Dermis blood vessel endothelial cell (primary cell): ENCODE measurements at regions not wholly inside any gene's neighbourhood (a gene's known extent, or its start where the extent isn't known, plus 50 kb on each side); places are given as distances from the start of the nearest gene placed in this dataset.

Source experiments
- DNase-seq: peaks from one replicate; pipeline ENCODE4 v3.0.0; 2010

DNA sequence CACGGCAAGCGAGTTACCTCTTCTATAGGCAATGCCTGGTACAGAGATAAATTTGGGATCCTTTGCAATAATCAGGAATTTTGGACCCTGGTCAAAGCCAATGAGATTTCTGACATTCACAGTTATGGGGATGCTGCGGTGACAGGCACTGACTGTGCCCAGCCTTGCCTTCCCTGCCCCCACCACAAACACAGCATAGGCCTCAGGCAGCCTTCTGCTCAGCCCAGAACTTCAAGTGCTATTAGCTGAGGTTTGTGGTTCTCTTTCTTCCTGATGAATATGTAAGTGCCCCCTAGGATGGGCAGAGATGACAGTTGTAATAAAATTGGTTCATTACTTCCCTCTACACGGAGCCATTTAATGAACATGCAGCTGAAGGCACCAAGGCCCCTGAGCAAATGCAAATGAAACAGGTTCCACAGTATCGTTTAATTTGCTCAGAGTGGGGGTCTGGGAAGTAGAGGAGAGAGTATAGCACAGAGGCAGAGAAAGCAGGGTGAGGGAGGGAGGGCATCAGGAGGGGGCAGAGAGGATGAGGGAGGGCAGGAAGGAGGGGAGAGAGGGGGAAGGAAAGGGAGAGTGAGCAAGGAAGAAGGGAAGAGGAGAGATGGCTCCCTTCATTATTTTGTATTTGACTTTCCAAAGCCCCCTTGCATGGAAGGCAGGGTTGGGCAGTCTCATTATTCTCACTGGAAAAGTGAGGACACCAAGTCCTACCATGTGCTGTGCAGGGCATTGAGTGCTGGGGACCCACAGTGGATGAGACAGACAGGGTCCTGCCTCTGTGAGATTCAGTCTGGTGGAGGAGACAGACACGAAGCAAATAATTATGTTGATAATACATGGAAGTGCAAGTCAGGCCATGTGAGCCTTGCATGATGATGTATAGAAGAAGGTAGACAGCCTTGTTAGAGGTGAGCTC lies 513.0 kb downstream of the PTPRU start:
- DNase-seq, result no peak

DNA sequence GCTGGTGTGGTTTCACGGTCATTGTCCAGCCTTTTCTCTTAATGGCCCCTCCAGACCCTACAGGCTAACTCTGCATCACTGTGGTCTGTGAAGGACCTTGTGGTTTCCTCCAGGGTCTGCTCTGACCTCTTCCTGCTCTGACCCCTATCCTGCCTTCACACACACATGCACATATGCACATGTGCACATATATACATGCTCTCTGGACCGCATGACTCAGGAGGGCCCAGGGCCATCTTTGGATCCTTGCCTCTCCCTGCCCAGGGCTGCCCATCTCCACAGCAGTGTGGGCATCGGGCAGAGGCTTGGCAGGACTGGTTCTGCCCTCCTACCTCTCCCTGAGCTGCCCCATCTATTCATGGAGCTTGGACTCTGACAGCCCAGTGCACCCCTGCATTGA lies 510.9 kb downstream of the PTPRU start:
- DNase-seq, result no peak

DNA sequence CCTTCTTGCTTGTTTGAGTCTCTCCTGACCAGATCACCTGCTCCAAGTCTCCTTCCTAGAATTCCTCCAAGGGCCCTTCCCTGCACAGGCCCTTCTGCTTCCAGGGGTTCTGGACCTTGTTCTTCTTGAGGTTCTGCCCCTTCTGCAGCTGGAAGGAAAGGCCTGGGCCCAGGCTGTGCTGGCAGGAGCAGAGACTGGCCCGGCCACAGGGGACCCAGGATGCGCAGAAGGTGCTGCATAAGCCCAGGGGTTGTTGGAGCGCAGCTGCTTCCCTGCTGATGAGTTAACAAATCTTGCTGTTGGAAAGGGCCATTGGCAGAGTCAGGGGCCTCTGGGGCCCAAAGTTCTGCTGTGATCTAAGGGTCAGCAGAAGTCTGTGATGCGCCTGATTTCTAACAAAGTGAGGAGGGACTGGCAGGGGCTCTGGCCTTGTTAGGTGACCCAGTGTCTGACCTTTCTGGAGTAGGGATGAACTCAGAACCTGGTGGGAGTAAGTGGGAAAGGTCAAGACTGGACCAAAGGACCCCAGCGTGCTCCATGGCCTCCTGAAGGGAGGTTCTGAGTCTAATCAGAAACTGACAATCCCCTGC lies 509.8 kb downstream of the PTPRU start:
- no peak for DNase-seq

DNA sequence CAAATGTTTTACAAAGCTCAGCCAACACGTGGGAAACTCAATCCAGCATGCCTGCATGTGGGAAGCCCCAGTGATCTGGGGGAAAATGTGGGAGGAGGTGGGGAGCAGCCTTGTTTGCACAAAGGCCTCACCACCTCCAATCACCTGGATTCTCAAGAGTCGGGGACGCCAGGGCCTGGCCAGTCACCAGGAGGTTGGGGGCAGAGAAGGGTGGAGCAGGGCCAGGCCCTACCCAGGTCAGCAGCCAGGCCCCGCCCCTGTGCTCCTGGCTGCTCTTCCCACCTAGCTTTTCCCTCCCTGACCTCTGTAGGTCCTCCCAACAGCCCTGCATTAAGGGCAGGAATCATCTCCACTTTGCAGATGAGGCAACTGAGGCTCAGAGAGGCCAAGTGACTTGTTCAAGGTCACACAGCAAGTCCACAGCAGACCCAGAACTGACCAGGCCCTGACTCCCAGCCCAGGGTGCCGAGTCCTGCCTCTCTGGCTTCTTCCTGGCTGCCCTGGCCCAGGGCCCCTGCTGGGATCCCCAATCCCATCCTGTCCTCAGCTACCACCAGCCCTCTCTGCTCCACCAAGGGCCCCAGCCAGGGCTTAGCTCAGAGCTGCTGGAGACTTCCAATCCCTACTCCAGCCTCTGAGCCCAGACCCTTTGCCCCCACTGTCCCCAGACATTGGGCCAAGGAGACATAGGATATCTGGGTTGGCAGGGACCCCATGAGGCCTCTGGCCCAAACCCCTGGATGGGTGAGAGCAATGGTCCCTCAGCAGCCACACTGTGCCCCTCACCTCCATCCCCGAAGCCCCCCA lies 508.6 kb downstream of the PTPRU start:
- no peak for DNase-seq

DNA sequence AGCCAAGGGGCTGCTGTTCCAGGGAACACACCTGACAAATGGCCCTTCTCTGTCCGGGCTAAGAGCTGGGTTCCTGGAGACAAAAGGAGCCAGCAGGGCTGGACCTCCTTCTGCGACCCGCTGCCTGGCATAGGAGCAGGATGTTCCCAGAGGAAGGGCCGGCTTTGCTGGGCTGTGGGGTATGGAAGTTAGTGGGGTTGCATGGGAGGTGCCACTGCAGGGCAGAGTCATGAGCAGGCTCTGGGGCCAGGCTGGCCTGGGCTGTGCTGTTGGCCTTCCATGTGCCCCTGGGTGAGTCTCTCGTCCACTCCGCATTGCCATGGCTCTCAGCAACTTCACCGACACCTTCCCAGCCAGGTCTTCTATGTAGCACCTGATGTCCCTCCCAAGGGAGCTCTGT lies 507.6 kb downstream of the PTPRU start:
- DNase-seq, result no peak

DNA sequence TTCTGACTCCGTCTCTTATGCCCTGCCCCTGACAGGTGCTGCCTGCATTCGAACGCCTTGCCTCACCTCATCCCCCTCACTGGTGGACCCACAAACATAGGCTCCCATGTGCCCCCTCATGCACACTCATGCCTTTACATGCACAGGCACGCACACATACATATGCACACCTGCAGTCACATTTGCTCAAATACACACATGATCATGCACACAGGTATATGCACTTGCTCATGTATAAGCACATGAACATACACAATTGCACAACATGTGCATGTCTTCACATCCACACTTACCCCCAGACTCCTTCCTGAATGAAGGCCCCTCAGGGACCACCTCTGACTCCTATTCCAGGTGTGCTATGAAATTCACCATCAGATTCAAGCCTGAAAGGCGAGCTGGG lies 506.9 kb downstream of the PTPRU start:
- no peak for DNase-seq

DNA sequence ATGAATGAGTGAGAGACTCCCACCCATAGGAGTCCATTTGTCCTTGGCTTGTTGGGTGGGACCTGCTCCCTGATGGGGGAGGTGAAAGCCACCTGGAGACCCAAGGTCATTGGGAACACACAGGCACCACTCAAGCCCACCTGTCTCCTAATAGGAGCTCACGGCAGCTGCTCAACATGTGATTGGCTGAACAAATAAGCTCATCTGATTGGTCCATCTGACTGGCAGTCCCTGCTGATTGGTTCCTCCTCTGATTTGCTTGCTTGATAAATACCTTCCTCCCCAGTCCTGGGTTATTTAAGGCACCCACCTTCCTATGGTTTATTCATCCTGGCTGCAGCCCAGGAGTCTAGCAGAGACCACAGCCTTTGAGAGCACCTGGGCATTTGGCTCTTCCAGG lies 502.9 kb downstream of the PTPRU start:
- no peak for DNase-seq

DNA sequence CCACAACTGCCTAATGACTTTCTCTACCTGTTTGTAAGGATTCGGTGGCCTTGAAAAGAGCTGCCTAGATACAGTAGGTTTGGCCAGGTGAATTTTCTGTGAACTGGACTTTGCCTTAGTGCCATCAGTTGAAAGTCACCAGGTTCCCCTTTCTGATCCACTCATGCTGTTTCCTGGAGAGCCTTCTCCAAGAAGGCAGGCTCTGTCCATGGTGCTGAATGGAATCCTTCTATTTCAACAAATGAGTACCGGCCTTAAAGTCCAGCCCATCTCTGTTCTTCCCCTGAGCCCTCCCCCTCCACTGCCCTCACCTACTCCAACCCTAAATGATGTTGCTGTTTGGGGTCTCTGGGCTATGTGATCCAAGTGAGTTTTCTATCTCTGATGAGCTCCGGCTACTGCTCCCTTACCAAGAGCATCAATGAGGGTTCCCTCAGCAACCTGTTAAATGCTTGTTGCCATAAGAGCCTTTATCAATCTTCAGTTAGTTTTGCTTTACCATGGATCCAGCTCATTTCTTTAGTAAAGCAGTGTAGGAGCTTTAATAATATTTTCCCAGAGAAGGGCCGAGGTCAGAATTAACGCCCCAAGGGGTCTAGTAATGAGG lies 500.4 kb downstream of the PTPRU start:
- DNase-seq, result peak; percentile 80

DNA sequence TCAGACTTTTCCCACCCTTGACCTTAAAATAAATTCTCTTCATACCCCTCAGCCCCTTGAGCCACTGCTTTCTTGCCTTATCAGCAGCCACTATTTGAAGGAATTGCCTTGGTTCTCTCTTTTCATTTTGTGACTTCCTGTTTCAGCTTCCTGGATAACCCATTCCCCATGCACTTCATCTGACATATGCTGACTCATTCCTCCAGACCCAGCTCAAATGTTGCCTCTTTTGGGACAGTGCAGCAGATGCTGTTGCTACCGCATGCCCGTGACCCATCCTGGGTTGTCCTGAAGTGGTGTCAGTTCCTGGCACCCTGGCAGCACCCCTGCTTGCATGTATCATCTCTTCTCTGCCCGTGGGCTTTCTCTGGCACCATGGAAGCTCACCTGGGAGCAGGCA lies 496.1 kb downstream of the PTPRU start:
- DNase-seq, result no peak

DNA sequence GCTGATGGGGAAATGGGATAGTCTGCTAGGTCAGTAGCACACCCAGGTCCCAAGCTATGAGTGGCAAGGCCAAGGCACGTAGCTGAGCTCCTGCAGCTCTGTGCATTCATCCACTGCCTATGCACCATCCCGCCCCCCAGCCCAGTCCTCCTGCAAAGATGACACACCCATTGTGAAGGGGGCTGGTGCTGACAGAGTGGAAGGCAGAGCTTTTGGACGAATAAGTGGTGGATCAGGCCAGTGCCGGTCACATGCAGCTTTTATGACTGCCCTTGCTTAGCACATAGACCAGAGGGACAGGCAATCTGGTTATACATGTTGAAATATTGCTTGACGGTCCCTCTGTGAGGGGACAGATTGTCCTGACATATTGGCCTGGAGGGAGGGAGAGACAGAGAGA lies 494.3 kb downstream of the PTPRU start:
- no peak for DNase-seq

DNA sequence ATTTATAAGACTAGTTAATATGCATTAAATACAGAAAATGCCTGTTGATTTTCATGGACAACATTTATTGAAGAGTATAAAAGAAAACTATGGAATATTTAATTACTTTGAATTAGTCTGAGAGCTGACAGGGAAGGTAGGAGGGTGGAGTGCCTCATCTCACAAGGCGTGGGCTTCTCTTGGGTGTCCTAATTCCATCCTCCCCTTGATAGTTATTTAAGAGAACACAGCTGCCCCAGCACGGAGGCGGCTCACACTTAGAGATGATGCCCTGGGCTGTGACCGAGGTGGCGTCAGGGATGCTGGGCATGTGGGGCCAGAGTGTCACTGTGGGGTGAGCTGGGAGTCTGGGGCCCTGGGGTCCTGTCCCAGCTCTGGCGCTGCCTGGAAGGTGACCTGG lies 493.0 kb downstream of the PTPRU start:
- no peak for DNase-seq

DNA sequence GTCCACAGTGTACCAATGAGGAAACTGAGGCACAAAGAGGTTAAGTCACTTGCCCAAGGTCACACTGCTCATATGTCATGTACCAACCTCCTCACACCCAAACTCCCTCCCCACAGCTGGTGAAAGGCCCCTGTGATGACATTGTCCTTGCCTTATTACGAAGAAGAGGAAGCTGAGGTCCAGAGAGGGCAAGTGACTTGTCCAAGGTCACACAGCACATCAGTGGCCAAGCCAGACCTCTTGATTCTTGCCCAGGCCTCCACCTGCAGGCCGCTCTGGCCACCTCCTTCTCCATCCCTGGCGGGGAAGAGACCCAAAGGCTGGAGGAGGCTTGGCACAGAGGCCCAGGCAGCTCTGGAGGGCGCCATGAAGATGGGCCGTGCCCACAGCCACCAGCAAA lies 492.4 kb downstream of the PTPRU start:
- DNase-seq, result no peak

DNA sequence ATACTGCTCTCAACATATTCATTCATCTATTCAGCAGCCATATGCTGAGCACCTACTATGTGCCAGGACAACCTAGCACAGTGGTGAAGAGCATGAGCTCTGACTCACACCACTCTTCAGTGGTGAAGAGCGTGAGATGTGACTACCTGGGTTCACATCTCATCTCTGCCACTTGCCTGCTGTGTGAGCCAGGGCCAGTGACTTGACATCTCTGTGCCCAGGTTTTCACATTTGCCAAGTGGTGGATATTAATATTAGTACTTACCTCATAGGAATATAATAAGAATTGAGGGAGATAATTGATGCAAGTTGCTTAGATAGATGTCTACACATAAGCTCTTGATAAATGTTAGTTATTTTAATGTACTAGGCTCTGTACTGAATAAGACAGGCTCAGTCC lies 488.9 kb downstream of the PTPRU start:
- DNase-seq, result no peak

DNA sequence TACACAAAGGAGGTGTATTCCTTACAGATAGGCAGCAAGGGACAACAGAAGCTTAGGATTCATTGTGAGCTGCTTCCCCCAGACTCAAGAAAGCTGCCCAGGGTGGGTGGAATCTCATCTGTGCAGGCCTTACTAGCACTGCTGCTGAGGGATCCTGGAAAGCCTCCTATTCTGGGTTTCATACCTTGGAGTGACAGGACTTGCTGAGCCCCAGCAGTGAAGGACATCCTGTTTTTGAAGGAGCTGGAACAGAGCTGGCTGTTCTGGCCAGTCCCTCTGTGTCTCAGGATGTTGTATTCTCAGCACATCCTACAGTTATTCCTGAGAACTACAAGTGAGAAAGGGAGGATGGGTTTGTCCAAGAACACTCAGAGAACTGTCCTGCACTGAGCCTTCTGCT lies 486.3 kb downstream of the PTPRU start:
- DNase-seq, result no peak

DNA sequence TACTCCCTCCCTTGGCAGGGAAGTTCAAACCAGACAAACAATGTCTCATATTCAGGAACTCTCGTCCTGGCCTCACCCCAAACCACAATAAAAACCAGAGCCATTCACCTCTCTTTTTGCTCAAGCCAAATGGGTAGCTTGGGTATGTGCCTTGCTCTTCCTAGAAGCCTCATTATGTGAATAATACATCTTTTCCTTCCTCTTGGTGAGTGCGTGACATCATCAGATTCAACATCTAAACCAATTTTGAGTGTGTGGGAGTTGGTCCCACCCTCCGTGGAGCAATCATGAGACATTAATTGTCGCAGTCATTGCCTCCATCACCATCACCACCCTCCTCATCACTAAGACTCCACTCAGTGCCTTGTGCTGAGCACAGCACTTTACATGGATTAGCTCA lies 482.9 kb downstream of the PTPRU start:
- no peak for DNase-seq

DNA sequence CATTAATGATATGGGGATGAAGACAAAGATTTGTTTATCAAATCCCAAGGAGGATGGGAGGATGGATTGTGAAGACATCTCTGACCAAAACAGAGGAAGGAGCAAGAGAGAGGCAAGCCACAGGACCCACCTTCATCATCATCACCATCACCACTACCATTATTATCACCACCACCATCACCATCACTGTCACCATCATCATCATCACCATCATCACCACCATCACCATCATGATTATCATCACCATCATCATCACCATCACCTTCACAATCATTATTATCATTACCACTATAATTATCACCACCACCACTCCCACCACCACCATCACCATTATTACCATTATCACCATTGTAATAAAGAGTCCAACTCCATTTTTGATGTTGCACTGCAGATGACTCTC lies 482.5 kb downstream of the PTPRU start:
- no peak for DNase-seq

DNA sequence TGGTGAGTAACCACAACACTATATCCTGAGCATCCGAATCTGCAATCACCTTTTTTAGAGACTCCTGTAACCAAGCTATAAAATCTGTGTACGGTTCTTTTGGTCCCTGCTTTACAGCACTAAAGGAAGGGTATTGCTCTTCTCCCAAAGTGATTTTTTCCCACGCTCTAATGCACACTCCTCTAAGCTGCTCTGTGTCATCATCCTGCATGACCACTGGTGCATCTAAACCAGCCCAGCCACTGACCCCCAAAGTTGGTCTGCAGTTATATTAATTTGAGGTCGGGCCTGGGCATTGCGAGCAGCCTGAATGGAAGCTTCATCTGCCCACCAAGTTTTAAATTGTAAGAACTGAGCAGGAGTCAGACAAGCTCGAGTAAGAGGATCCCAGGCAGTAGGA lies 480.0 kb downstream of the PTPRU start:
- no peak for DNase-seq

DNA sequence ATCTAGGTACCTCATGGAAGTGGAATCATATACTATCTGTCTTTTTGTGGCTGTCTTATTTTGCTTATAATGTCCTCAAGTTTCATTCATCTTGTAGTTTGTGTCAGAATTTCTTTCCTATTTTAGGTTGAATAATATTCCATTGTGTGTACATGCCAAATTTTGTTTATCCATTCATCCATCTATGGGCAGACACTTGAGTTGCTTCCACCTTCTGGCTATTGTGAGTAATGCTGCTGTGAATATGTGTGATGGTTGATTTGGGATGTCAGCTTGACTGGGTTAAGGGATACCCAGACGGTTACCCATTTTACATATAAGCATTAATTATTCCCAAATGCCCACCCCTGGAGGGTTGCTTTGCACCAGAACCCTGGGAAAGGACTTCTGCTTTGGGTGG lies 477.5 kb downstream of the PTPRU start:
- DNase-seq, result peak; percentile 47

DNA sequence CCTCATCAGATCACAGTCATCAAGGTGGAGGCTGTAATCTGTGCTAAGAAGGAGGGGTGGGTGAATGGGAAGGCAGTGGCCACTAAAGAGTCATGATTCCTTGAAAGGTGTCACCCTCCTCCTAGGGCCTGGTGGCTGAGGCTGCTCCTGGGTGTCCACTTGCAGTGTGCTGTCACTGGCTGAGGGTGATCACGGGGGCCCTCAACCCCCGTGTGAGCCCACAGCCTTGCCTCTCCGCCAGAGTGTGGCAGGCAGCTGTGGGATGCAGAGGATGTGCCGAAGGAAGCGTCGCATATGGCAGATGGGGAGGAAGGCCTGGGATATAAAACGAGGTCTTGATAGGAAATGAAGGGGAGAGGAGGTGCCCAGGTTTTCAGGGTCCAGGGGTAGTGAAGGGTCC lies 476.5 kb downstream of the PTPRU start:
- no peak for DNase-seq

DNA sequence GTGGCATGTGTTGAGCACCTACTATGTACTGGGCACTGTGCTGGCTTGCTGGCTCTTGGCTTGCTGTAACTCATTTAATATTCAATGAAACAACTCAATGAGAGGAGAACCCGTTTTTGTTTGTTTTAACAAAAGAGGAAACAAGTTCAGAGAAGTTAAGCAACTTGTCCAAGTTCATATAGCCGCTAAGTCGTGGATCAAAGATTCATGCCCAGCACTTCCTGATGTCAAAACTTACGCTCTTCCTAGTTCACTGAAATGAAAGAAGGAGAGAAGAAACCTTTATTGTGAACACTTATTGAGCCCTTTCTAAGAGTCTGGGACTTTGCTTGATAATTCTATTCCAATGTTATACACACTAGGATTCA lies 475.9 kb downstream of the PTPRU start:
- DNase-seq, result no peak

DNA sequence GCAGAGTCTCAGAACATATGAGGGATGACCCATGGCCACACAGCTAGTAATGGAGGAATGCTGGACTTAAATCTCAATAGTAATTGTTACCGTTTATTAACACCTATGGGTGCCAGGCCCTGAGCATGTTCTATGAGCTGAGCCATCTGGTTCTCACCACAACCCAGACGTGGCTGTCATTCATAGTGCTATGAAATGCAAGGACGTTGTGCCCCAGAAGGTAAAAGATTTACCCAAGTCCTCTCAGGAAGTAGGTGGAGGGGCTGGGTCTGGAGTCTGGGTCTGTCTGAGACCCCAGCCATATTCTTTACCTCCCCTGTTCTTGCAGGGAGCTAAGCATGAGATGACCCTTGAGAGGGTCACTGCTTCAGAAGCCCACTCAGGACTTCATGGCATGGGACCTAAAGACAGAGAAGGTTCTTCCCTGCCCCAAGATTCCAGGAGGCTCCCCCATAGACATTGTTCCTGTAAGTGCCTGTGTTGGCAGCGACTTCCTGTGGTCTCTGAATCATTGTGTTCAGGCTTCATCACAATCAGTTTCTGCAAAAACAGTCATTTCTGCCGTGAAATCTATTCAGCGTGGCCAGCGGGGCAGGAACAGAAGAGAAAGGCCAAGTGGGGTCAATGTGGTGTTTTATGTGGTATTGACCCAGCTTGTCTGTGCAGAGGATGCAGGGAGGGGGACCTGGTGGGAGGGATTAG lies 475.4 kb downstream of the PTPRU start:
- DNase-seq, result peak; percentile 79

DNA sequence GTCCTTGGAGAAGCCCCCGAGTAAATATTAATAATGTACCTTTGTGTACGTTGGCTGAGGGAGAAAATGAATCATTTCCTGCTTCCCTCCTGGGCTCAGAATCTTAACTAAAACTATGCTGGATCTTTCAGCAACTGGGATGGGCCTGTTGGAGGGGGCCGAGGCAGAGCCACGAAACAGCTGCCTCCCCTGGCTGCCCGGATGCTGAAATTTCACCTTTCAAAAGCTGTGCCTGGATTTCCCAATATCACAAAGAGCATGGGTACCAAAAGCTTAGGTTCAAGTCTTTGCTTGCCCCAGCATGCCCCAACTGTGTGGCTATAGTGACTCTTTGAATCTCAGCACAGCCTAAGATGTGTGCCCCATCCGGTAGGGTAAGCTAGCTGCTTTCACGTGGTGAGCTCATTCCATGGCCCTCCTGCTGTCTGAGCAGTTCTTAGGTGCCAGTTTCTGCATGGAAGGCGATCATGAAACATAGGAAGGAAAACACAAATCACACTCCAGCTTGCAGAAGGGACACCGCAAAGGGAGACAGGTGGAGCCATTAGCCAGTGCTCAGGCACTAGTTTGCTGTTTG lies 473.5 kb downstream of the PTPRU start:
- DNase-seq, result peak; percentile 81
